ENCODE measurements at regions not wholly inside any gene's neighbourhood (a gene's known extent, or its start where the extent isn't known, plus 50 kb on each side); places are given as distances from the start of the nearest gene placed in this dataset.

- peak; percentile 92 for ATAC-seq
Observed at GRCh38 chr5:61796773-61797172, 464.7 kb downstream of the ZSWIM6 start.

DNA sequence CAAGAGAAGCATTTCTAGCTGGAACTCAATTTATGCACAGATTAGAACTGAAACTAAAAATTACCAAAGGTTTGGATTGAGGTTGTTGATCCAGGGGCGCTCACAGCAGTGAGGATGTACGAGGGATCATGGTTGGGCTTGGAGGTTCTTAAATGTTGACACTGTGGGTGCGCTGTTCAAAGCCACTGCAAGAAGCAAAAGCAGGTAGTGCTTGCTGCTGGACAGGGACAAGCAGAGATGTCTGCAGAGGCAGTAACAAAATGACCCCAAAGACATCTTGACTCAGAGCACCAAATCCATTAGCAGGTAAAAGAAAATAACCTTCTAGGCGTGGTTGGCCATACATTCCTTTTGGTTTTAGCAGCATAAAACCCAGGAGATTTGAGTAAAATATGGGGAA lies 468.4 kb downstream of the ZSWIM6 start:
- ATAC-seq, result no peak

- ATAC-seq, result no peak
Observed at GRCh38 chr5:61801174-61801573, 469.1 kb downstream of the ZSWIM6 start.

DNA sequence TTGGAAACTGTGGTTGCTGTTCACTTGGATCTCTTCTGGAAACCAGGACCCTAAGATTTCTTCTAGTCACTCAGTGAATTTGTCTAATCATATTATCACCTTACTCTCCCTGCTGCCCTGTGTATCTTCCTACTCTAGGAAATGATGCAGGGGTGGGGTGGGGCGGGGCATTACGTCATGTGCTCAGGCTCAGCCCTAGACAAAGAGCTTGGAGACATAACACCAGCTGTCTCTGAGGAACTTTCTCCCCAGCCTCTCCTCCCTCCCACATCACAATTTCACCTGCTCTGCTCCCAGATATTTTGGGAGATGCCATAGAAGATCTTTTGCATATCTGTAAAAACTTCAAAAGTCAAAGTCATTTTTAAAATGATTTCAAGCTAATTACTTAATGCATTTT lies 470.4 kb downstream of the ZSWIM6 start:
- peak; percentile 48 for ATAC-seq

DNA sequence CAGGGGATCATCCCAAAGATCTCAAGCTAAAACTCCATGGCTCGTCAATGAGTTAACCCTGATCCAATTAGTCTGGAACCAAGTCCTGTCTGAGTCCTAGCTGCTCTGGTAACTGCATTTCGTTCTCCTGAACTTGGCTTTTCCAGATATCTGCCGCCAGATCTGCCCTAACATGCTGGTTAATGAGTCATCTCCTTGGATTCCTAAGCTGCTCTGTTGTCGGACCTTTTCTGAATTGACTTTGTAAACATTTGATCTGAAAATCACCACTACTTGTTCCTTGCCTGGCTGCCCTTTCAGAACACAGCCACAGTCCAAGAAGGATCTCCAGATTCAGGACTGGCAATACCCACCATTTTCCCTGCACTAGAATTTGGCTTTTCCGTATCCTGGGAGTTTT lies 473.0 kb downstream of the ZSWIM6 start:
- ATAC-seq, result peak; percentile 66

DNA sequence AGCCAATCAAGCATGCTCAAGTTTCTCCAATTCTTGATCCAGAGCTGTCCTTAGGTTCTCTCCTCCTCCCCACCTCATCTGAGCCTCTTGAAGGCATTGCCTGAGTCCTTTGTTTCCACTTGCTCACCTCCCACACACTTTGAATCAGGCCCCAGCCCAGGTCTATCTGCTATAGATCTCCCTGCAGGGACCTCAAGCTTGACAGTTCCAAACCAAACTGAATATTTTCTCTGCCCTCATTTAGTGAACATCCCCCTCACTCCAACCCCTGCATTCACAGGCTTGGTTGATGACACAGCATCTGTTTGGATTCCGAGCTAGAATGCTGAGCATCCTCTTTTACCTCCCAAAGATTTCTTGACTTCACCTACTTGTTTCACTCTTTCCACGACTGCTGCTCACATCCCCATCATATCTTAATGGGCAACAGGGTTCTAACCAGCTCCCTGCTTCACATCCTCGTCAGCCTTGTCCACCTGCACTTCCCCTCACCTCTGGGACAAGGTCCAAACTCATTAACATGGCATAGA lies 474.5 kb downstream of the ZSWIM6 start:
- no peak for ATAC-seq

DNA sequence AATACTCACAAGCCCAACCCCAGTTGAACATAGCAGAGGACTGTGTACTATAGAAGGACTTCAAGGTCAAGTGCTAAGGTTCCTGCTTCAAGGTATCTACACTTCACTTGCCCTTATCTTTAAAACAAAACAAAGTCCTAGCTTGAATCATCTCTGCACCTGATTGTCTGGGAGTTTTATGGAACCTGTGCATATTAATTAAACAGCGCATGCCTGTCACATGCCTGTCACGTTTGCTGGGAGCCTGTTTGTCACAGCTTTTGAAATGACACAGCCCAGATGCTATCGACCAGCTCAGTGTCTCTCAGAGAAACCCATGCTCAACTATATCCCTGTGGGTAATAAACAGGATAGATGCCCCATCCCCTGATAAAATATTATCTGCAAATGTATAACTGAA lies 476.0 kb downstream of the ZSWIM6 start:
- ATAC-seq, result no peak

DNA sequence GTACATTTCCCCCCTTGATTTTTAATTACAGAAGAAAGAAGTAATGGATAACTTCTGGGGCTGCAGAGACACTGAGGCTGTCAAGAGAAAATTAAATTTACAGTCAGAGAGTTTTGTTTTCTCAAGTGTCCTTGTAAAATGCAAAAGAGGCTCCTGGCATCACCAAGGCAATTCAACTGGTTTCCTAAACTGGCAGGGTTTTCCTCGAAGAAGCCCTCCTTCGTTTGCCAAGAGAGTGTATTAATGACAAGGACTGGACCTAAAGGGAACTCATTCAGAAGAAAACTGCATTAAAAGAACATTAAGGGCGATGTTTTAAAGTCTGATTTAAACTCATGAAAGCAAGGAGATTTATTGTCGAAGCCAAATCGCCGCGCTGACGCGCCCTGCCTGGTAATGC lies 476.9 kb downstream of the ZSWIM6 start:
- no peak for ATAC-seq

DNA sequence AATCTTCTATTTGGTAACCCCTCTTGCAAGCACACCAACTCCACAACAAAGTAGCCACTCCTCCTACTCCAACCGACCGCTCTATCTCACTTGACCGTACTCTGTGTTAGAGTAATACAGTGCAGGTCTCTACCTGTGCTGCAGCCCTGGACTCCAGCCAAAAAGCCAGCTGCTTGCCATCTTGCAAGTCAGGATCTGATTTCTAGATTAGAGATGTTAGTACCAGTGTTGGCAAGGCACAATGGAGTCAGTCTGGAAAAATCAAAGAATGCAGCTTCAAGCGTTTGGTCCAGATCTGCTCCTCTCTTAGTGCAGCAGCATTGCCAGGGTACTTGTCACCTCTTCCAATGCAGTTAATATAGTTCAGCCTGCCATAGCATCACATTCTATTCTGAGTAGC lies 477.6 kb downstream of the ZSWIM6 start:
- ATAC-seq, result peak; percentile 87

DNA sequence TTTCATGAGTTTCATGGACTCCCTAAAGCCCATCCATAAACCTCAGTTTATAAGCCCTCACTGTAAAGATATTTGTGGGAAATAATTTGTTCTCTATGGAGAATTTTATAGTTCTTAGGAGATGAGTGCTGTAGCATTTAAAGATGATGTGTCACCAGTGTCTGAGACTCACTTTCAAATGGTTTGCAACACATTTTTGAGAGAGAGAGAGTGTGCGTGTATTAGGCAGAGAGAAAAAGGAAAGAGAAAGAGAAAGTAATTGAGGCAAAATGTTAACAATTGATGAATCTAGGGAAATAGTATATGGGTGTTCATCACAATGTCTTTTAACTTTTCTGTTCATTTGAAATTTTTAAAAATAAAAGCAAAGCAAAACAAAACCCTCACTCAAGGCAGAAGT lies 479.0 kb downstream of the ZSWIM6 start:
- ATAC-seq, result no peak

- ATAC-seq, result no peak
Observed at GRCh38 chr5:61813361-61813760, 481.3 kb downstream of the ZSWIM6 start.

- no peak for ATAC-seq
Observed at GRCh38 chr5:61815339-61815738, 483.3 kb downstream of the ZSWIM6 start.

GRCh38 chr5:61816146-61816545 lies 484.1 kb downstream of the ZSWIM6 start:
- ATAC-seq, result no peak

- peak; percentile 55 for ATAC-seq
Observed at GRCh38 chr5:61816585-61817450, 484.8 kb downstream of the ZSWIM6 start.

GRCh38 chr5:61817472-61818326 lies 485.6 kb downstream of the ZSWIM6 start:
- ATAC-seq, result peak; percentile 69

GRCh38 chr5:61820836-61821235 lies 485.2 kb upstream of the KIF2A start:
- ATAC-seq, result no peak

GRCh38 chr5:61821561-61821960 lies 484.4 kb upstream of the KIF2A start:
- no peak for ATAC-seq

DNA sequence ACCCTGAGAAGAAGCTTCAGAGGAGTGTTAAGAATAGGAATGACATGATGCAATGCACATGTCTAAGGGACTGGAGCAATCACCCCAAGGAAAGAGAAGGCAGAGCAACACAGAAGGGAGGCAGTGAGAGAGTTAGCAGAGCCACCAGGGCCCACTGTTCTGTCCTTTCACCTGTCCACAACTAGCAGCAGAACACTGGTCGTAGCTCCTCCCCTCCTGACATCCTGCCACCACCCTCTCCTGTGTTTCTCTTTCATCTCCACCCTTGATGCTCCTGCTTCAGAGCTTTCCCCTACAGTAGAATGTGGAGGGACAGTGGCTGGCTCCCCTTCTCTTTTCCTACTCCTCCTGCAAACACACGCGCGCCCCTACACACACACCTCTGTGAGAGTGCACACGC lies 483.4 kb upstream of the KIF2A start:
- ATAC-seq, result no peak

- ATAC-seq, result no peak
Observed at GRCh38 chr5:61823065-61823464, 482.9 kb upstream of the KIF2A start.

DNA sequence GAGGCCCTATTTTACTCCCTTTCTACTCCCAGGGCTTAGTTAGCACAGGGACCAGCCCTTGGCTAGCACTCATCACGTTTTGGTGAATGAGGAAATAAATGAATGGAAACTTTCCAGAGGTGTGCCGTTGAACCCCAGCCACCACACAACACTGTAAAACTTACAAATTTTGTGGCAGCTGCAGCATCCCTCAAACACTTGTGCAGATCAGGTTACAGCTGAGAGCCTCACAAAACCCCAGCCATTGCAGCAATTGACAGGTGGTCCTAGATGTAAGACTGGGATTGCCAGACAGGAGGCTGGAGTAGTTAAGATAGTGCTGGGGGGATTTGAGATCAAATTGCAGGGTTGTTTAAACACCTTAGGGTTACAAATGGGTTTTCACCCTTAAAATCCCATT lies 482.2 kb upstream of the KIF2A start:
- no peak for ATAC-seq

DNA sequence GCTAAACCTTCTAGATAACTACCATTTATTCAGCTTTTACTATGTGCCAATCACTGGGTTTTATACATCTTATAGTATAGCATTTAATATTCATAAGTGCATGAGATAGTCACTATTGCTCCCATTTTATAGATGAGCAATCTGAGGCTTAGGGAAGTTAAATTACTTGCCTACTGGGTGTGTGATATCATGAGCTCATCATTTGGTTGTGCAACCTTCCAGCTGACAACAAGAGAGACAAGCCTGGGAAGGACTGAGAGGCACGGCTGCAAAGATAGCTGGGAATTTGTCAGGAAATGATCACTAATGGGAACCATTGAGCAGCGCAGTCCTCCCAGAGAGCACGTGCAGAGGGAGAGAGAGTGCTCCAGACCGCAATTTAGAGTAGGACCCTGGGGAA lies 481.6 kb upstream of the KIF2A start:
- ATAC-seq, result peak; percentile 35

- ATAC-seq, result no peak
Observed at GRCh38 chr5:61827445-61827975, 478.5 kb upstream of the KIF2A start.

DNA sequence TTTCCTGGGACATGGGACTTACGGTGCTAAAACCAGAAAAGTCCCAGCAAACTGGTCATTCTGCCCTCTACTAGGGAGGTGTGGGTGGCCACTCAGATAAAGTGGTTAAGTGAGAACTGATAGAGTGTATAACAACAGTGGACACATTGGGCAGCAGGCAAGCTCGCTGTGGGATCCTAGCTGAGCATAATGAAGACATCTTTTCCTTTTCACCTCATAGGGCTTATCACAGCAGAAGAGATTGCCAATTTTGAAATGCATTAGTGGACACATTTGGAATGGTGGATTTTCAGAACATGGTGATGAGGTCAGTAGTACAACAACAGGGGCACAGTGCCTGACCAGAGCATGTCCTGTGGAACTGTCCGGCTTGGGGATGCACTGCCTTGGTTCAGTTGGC lies 477.1 kb upstream of the KIF2A start:
- ATAC-seq, result no peak

All from esophagus mucosa (tissue), 1 donor.